ENCODE measurements at regions not wholly inside any gene's neighbourhood (a gene's known extent, or its start where the extent isn't known, plus 50 kb on each side); places are given as distances from the start of the nearest gene placed in this dataset.

DNA sequence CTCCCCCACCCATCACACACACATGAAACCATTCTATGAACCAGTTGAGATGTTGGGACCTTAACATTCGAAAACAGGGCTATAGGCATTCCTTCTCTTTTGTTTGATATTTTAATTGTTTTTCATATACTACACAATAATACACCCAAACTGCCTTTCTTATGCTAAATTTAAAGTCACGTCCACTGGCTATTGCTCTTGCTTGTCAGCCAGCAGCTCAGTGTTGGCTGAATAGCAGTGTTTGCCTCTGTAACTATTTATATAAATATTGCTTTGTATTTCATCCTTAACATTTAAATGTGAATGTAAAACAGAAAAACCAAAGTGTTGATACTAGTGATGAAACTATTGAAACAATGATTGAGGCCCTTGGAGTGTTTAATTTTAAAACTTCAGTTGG, 234.4 kb upstream of the KCNK2 start:
- CTCF ChIA-PET, result no interaction called here
- Histone ChIP-seq H3K4me3 (ENCODE audit: low read depth, low read length, poor library complexity, severe bottlenecking) (no peak overlapping the region), H3K36me3 (ENCODE audit: insufficient read depth, low read length, poor library complexity, severe bottlenecking) (no peaks in the 10 kb centered on the region), H3K9me3 (ENCODE audit: low read depth, low read length, poor library complexity, severe bottlenecking) (no peaks in the 10 kb centered on the region), H3K27me3 (replicated peaks; ENCODE audit: insufficient read depth, low read depth, low read length, poor library complexity) (peaks cover 74% of the 10 kb centered on the region), H3K27ac (ENCODE audit: low read depth, low read length, poor library complexity, severe bottlenecking) (no peak overlapping the region), H3K4me1 (ENCODE audit: insufficient read depth, low read length, poor library complexity, severe bottlenecking) (no peaks in the 10 kb centered on the region)
- no peak for TF ChIP-seq EZH2 (IDR thresholded peaks at IDR 0.05; ENCODE audit: borderline replicate concordance, low read depth, low read length, poor library complexity, severe bottlenecking)
- TF ChIP-seq, protein P1, sequence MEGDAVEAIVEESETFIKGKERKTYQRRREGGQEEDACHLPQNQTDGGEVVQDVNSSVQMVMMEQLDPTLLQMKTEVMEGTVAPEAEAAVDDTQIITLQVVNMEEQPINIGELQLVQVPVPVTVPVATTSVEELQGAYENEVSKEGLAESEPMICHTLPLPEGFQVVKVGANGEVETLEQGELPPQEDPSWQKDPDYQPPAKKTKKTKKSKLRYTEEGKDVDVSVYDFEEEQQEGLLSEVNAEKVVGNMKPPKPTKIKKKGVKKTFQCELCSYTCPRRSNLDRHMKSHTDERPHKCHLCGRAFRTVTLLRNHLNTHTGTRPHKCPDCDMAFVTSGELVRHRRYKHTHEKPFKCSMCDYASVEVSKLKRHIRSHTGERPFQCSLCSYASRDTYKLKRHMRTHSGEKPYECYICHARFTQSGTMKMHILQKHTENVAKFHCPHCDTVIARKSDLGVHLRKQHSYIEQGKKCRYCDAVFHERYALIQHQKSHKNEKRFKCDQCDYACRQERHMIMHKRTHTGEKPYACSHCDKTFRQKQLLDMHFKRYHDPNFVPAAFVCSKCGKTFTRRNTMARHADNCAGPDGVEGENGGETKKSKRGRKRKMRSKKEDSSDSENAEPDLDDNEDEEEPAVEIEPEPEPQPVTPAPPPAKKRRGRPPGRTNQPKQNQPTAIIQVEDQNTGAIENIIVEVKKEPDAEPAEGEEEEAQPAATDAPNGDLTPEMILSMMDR (conservative IDR thresholded peaks at IDR 0.05; ENCODE audit: low read depth, low read length), result no peak
- no peak for DNase-seq (ENCODE audit: low spot score)
- BruUV-seq (replicated peaks), result no TSS peak
- POLR2A ChIA-PET (ENCODE audit: low non-redundant PET), result no interaction called here
- intact Hi-C loops (cut with micrococcal nuclease; ENCODE audit: unreplicated experiment), result no loop called here

DNA sequence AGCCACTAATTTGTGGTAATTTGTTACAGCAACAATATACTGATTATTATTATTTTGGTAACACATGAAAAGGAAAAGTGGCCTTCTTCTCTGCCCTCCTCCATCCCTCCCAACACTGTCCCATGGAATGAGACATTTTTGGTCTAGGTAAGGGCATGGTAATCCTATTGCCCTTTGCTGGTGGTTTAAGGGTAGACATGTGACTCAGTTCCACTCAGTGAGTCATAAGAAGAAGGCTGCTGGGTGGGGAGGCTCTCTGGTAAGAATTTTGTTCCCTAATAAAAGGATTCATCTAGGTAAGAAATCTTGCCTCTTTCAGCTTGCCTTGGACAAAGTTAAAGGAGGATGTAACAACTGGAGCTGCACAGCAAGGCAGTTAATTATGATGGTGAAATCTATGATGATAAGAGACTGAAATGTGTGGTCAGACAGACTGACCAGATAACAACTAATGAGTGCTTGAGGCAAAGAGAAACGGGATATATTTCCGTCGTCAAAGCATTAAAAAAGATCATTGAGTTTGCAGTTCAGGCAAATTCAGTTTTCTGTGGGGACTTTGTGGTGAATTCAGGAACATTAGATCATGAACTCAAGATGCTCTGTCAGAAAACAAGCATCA, 232.0 kb upstream of the KCNK2 start:
- no peak overlapping the region for H3K4me3 ChIP-seq (ENCODE audit: low read depth, low read length, poor library complexity, severe bottlenecking)
- CTCF ChIA-PET, result no interaction called here
- no peaks in the 10 kb centered on the region for H3K9me3 ChIP-seq (ENCODE audit: low read depth, low read length, poor library complexity, severe bottlenecking)
- no peak for DNase-seq (ENCODE audit: low spot score)
- no TSS peak for BruUV-seq (replicated peaks)
- POLR2A ChIA-PET (ENCODE audit: low non-redundant PET), result no interaction called here
- TF ChIP-seq EZH2 (IDR thresholded peaks at IDR 0.05; ENCODE audit: borderline replicate concordance, low read depth, low read length, poor library complexity, severe bottlenecking), result no peak
- TF ChIP-seq, protein P1 (conservative IDR thresholded peaks at IDR 0.05; ENCODE audit: low read depth, low read length), result no peak
- H3K27ac ChIP-seq (ENCODE audit: low read depth, low read length, poor library complexity, severe bottlenecking), result no peak overlapping the region
- no peaks in the 10 kb centered on the region for H3K36me3 ChIP-seq (ENCODE audit: insufficient read depth, low read length, poor library complexity, severe bottlenecking)
- H3K4me1 ChIP-seq (ENCODE audit: insufficient read depth, low read length, poor library complexity, severe bottlenecking), result no peaks in the 10 kb centered on the region
- peaks cover 70% of the 10 kb centered on the region for H3K27me3 ChIP-seq (replicated peaks; ENCODE audit: insufficient read depth, low read depth, low read length, poor library complexity)
- intact Hi-C loops (cut with micrococcal nuclease; ENCODE audit: unreplicated experiment), result no loop called here

DNA sequence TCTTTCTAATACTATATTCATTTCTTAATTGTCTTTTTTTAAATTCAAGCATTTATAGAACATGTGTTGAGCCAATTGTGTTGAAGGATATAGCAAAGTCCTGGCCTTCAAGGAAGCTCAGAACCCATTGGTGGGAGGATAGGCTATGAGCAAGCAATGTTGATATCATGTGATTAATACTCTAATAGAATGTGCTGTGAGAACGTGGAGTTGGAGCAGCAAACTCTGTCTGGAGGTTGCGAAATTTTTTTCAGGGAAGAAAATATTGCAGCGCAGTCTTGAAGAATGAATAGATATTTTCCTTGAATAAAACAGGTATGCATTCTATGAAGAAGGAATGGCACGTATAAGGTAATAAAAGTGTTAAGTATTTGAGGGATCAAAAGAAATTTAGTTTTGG, 229.2 kb upstream of the KCNK2 start:
- intact Hi-C loops (cut with micrococcal nuclease; ENCODE audit: unreplicated experiment), result no loop called here
- Histone ChIP-seq H3K4me1 (ENCODE audit: insufficient read depth, low read length, poor library complexity, severe bottlenecking) (no peaks in the 10 kb centered on the region), H3K4me3 (ENCODE audit: low read depth, low read length, poor library complexity, severe bottlenecking) (no peak overlapping the region), H3K27me3 (replicated peaks; ENCODE audit: insufficient read depth, low read depth, low read length, poor library complexity) (peaks cover 60% of the 10 kb centered on the region), H3K36me3 (ENCODE audit: insufficient read depth, low read length, poor library complexity, severe bottlenecking) (no peaks in the 10 kb centered on the region), H3K27ac (ENCODE audit: low read depth, low read length, poor library complexity, severe bottlenecking) (no peak overlapping the region), H3K9me3 (ENCODE audit: low read depth, low read length, poor library complexity, severe bottlenecking) (no peaks in the 10 kb centered on the region)
- no TSS peak for BruUV-seq (replicated peaks)
- POLR2A ChIA-PET (ENCODE audit: low non-redundant PET), result no interaction called here
- CTCF ChIA-PET, result no interaction called here
- TF ChIP-seq EZH2 (IDR thresholded peaks at IDR 0.05; ENCODE audit: borderline replicate concordance, low read depth, low read length, poor library complexity, severe bottlenecking), result no peak
- TF ChIP-seq, protein P1 (conservative IDR thresholded peaks at IDR 0.05; ENCODE audit: low read depth, low read length), result no peak
- DNase-seq (ENCODE audit: low spot score), result no peak
